Breast epithelium (tissue), 4 donors: ENCODE measurements at regions not wholly inside any gene's neighbourhood (a gene's known extent, or its start where the extent isn't known, plus 50 kb on each side); places are given as distances from the start of the nearest gene placed in this dataset.

Experiments used
- DNase-seq, 2 donors: peaks; one replicate each; pipeline ENCODE4 v3.0.0-alpha.2; 2019; ENCODE audit warnings: low spot score in 2 of 2
- H3K27ac ChIP-seq, 2 donors: fragments of 200-600 bp; sonication (generic) in 1 of 2; one replicate each; pipeline ENCODE4 v1.5.1; 2016 to 2019; ENCODE audit warnings: mild to moderate bottlenecking in 1 of 2
- H3K27me3 ChIP-seq, 2 donors: fragments of 200-600 bp; sonication (generic) in 1 of 2; one replicate each; pipeline versions ENCODE4 v1.5.1 to v1.6.0; 2017 to 2019; ENCODE audit warnings: control low read depth in 1 of 2, mild to moderate bottlenecking in 1 of 2
- H3K36me3 ChIP-seq: fragments of 200-600 bp; one replicate; pipeline ENCODE4 v1.5.1; 2019
- H3K4me1 ChIP-seq, 2 donors: fragments of 200-600 bp; sonication (generic); one replicate each; pipeline ENCODE4 v1.5.1; 2016 to 2019; ENCODE audit warnings: control low read depth in 1 of 2
- H3K4me3 ChIP-seq, 3 donors: fragments of 200-600 bp; sonication (generic); 1 replicate in 2 of 3; 2 replicates in 1 of 3; pipeline ENCODE4 v1.5.1; 2016 to 2019; ENCODE audit warnings: mild to moderate bottlenecking in 3 of 3, moderate library complexity in 2 of 3
- H3K9me3 ChIP-seq, 2 donors: fragments of 200-600 bp; sonication (generic) in 1 of 2; one replicate each; pipeline ENCODE4 v1.5.1; 2016 to 2019; ENCODE audit warnings: control low read depth in 1 of 2
- CTCF ChIP-seq, 3 donors: fragments of 450-650 bp; IDR thresholded peaks; one replicate each; pipeline ENCODE4 v1.5.1; 2016 to 2017; ENCODE audit warnings: antibody characterized with exemption in 3 of 3, mild to moderate bottlenecking in 3 of 3, moderate library complexity in 3 of 3
- POLR2A ChIP-seq: fragments of 450-650 bp; IDR thresholded peaks from one replicate; pipeline ENCODE4 v1.6.1; 2016; ENCODE audit warnings: antibody characterized with exemption, mild to moderate bottlenecking, moderate library complexity
- POLR2AphosphoS5 ChIP-seq, 3 donors: sonication (generic); formaldehyde crosslinking; IDR thresholded peaks; one replicate each; pipeline ENCODE4 v1.6.1; 2017; ENCODE audit warnings: antibody characterized with exemption in 3 of 3
- intact Hi-C: fragments of 100-400 bp; cut with DNase I; formaldehyde crosslinking; loops from one replicate; pipeline ENCODE4 v1.15.1; 2023; ENCODE audit warnings: low total_unique reads

GRCh38 chr4:79636991-79637390, 229.0 kb upstream of the GK2 start:
- TF ChIP-seq CTCF (IDR thresholded peaks at IDR 0.05) (no peak), POLR2AphosphoS5 (IDR thresholded peaks at IDR 0.05) (no peak), POLR2A (no peak)
- Histone ChIP-seq H3K27me3 (no peaks in the 10 kb centered on the region), H3K4me3 (no peak overlapping the region), H3K4me1 (no peaks in the 10 kb centered on the region), H3K9me3 (no peaks in the 10 kb centered on the region), H3K36me3 (no peaks in the 10 kb centered on the region), H3K27ac (no peak overlapping the region)
- intact Hi-C loops, result no loop called here
- no peak for DNase-seq

- H3K4me3 ChIP-seq, result no peak overlapping the region
- TF ChIP-seq POLR2AphosphoS5 (IDR thresholded peaks at IDR 0.05), result no peak
- no peak for TF ChIP-seq POLR2A
- TF ChIP-seq CTCF (IDR thresholded peaks at IDR 0.05), result no peak
- no peaks in the 10 kb centered on the region for H3K36me3 ChIP-seq
- no peaks in the 10 kb centered on the region for H3K27me3 ChIP-seq
- H3K27ac ChIP-seq, result no peak overlapping the region
- DNase-seq, result no peak
- no peaks in the 10 kb centered on the region for H3K4me1 ChIP-seq
- H3K9me3 ChIP-seq, result no peaks in the 10 kb centered on the region
- intact Hi-C loops, result no loop called here
These were observed 226.1 kb upstream of the GK2 start for GRCh38 chr4:79634111-79634510.

- no peak for DNase-seq
- no peaks in the 10 kb centered on the region for H3K36me3 ChIP-seq
- no peaks in the 10 kb centered on the region for H3K4me1 ChIP-seq
- H3K4me3 ChIP-seq, result no peak overlapping the region
- H3K27me3 ChIP-seq, result no peaks in the 10 kb centered on the region
- TF ChIP-seq POLR2A (no peak), CTCF (IDR thresholded peaks at IDR 0.05) (no peak), POLR2AphosphoS5 (IDR thresholded peaks at IDR 0.05) (no peak)
- intact Hi-C loops, result no loop called here
- H3K27ac ChIP-seq, result no peak overlapping the region
- H3K9me3 ChIP-seq, result no peaks in the 10 kb centered on the region
These were observed 224.1 kb upstream of the GK2 start for GRCh38 chr4:79632114-79632513.

GRCh38 chr4:79626611-79627010, 218.6 kb upstream of the GK2 start:
- intact Hi-C loops, result no loop called here
- Histone ChIP-seq H3K4me3 (no peak overlapping the region), H3K4me1 (no peaks in the 10 kb centered on the region)

GRCh38 chr4:79626101-79626500, 218.1 kb upstream of the GK2 start:
- TF ChIP-seq CTCF (IDR thresholded peaks at IDR 0.05) (no peak), POLR2AphosphoS5 (IDR thresholded peaks at IDR 0.05) (no peak), POLR2A (no peak)
- Histone ChIP-seq H3K36me3 (no peaks in the 10 kb centered on the region), H3K4me3 (peak overlapping the region in 1 of 3 donors; percentile 9), H3K27ac (no peak overlapping the region), H3K4me1 (no peaks in the 10 kb centered on the region), H3K27me3 (no peaks in the 10 kb centered on the region), H3K9me3 (no peaks in the 10 kb centered on the region)
- intact Hi-C loops, result no loop called here
- no peak for DNase-seq

More at GRCh38 chr4:79626611-79627010, 218.6 kb upstream of the GK2 start:
- TF ChIP-seq CTCF (IDR thresholded peaks at IDR 0.05) (no peak), POLR2AphosphoS5 (IDR thresholded peaks at IDR 0.05) (no peak), POLR2A (no peak)
- no peak overlapping the region for H3K27ac ChIP-seq
- H3K36me3 ChIP-seq, result no peaks in the 10 kb centered on the region
- no peak for DNase-seq
- no peaks in the 10 kb centered on the region for H3K27me3 ChIP-seq
- no peaks in the 10 kb centered on the region for H3K9me3 ChIP-seq
